Neural cell (in vitro differentiated cells): ENCODE measurements at regions not wholly inside any gene's neighbourhood (a gene's known extent, or its start where the extent isn't known, plus 50 kb on each side); places are given as distances from the start of the nearest gene placed in this dataset.

ENCODE experiments used
- EZH2 ChIP-seq: fragments of 200-600, 300-800 bp; shearing (Covaris generic), sonication (generic); IDR thresholded peaks from 2 replicates; pipeline ENCODE4 v1.6.1; 2014; ENCODE audit warnings: antibody characterized with exemption, low read length, borderline replicate concordance, mild to moderate bottlenecking; ENCODE audit not compliant: insufficient read depth, poor library complexity, severe bottlenecking
- POLR2AphosphoS5 ChIP-seq: IDR thresholded peaks from 2 replicates; pipeline ENCODE4 v1.6.1; 2012
- RAD21 ChIP-seq: fragments of 450-650 bp; conservative IDR thresholded peaks from 2 replicates; pipeline ENCODE4 v1.6.1; 2014; ENCODE audit warnings: antibody characterized with exemption, mild to moderate bottlenecking, moderate library complexity
- TF ChIP-seq, protein P1 (sequence below): fragments of 450-650 bp; IDR thresholded peaks from 2 replicates; pipeline ENCODE4 v1.5.1; 2014; ENCODE audit warnings: antibody characterized with exemption, mild to moderate bottlenecking, moderate library complexity; ENCODE audit not compliant: poor library complexity, severe bottlenecking

DNA sequence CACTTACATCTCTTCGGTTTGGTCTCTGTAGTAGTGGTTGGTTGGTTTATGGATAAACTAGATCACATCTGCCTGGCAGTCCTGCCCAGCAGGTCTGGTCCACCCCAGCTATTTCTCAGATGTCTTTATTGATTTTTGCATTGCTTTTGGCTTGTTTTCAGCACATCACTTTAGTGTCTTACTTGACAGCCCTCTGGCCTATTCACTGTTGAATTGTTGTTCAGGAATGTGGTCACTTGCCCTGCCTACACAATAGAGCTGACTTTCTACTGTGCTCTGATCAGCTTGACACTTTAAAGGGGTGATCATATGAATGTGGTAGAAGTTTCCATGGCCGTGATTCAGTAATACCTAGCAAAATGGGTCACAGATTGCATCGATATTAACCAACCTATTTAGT lies 719.2 kb upstream of the LRRN3 start:
- TF ChIP-seq, protein P1, sequence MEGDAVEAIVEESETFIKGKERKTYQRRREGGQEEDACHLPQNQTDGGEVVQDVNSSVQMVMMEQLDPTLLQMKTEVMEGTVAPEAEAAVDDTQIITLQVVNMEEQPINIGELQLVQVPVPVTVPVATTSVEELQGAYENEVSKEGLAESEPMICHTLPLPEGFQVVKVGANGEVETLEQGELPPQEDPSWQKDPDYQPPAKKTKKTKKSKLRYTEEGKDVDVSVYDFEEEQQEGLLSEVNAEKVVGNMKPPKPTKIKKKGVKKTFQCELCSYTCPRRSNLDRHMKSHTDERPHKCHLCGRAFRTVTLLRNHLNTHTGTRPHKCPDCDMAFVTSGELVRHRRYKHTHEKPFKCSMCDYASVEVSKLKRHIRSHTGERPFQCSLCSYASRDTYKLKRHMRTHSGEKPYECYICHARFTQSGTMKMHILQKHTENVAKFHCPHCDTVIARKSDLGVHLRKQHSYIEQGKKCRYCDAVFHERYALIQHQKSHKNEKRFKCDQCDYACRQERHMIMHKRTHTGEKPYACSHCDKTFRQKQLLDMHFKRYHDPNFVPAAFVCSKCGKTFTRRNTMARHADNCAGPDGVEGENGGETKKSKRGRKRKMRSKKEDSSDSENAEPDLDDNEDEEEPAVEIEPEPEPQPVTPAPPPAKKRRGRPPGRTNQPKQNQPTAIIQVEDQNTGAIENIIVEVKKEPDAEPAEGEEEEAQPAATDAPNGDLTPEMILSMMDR = no peak
- TF ChIP-seq RAD21 (no peak), POLR2AphosphoS5 (no peak), EZH2 (no peak)
